Central memory CD8-positive, alpha-beta T cell (primary cell): ENCODE measurements at regions not wholly inside any gene's neighbourhood (a gene's known extent, or its start where the extent isn't known, plus 50 kb on each side); places are given as distances from the start of the nearest gene placed in this dataset.
"Not testable (repeated sequence)": the region's sequence is repeated elsewhere in the genome, so short reads cannot be mapped to it uniquely, and the experiment has no call there.

Experiments
- ATAC-seq: fragments of 150-1000 bp; cut with Tn5 transposase; replicated peaks from 2 replicates; pipeline ENCODE4 v1.10.0; 2022; ENCODE audit warnings: mild to moderate bottlenecking, moderate FRiP score, moderate number of reproducible peaks; ENCODE audit not compliant: poor library complexity, severe bottlenecking; ENCODE audit errors: extremely low read depth
- DNase-seq, 2 donors: peaks; one replicate each; pipeline ENCODE4 v3.0.0; 2021; ENCODE audit warnings: low spot score in 2 of 2
- H3K27ac Mint-ChIP-seq: one replicate; pipeline ENCODE4 v1.8.0; 2022; ENCODE audit warnings: low read depth, mild to moderate bottlenecking, moderate library complexity, mixed read lengths
- H3K27me3 Mint-ChIP-seq: one replicate; pipeline ENCODE4 v1.8.0; 2022; ENCODE audit warnings: mixed read lengths
- H3K36me3 Mint-ChIP-seq: one replicate; pipeline ENCODE4 v1.8.0; 2022; ENCODE audit warnings: mild to moderate bottlenecking, moderate library complexity, mixed read lengths; ENCODE audit not compliant: insufficient read depth
- H3K4me1 Mint-ChIP-seq: one replicate; pipeline ENCODE4 v1.8.0; 2022; ENCODE audit warnings: mixed read lengths
- H3K4me3 Mint-ChIP-seq: one replicate; pipeline ENCODE4 v1.8.0; 2022; ENCODE audit warnings: mild to moderate bottlenecking, moderate library complexity, mixed read lengths
- H3K9me3 Mint-ChIP-seq: one replicate; pipeline ENCODE4 v1.8.0; 2022; ENCODE audit warnings: mixed read lengths

DNA sequence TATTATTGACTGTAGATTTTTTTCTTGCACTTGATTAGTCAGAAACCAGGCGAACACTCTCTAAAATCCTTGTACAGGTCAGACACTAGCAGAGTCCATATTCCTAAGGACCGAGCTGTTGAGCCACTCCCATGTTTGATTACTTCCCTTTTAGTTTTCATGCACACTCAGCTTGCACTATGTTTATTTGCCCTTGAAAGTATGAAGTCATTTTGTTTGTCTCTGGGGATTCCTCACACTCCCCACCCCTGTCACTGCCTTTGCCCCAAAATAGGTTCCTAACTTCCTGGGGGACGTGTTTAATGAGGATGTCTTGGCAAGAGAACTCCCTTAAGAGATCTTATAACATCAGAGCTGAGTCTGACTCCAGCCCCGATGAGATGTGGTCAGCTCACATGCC is 182.1 kb downstream of the EVX1 start:
- no peaks in the 10 kb centered on the region for H3K36me3 Mint-ChIP-seq
- ATAC-seq: no peak
- H3K27me3 Mint-ChIP-seq: peaks cover 33% of the 10 kb centered on the region
- H3K9me3 Mint-ChIP-seq: no peaks in the 10 kb centered on the region
- H3K27ac Mint-ChIP-seq: no peak overlapping the region
- no peak for DNase-seq
- H3K4me1 Mint-ChIP-seq: no peaks in the 10 kb centered on the region
- no peak overlapping the region for H3K4me3 Mint-ChIP-seq

DNA sequence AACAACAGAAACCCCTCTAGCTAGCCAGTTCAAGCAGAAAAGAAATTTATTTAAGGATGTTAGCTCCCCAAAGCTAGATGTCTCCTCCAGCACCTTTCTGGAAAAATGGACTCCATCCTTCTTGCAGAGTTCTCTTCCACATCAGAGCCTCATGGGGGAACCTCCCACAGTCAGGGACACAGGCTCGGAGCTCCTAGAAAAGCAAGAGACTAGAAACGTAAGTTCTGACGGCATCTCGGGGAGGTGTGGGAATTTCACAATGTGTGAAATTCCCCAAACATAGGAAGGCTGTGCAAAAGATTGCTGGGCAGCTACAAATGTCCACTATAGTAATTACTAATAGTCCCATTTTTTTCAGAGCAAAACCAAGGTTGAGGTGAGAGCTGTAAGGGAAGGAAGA is 184.8 kb downstream of the EVX1 start:
- Mint-ChIP-seq H3K27ac (no peak overlapping the region), H3K9me3 (no peaks in the 10 kb centered on the region), H3K27me3 (peaks cover 49% of the 10 kb centered on the region), H3K36me3 (no peaks in the 10 kb centered on the region), H3K4me3 (no peak overlapping the region), H3K4me1 (no peaks in the 10 kb centered on the region)
- DNase-seq: no peak
- ATAC-seq: no peak

DNA sequence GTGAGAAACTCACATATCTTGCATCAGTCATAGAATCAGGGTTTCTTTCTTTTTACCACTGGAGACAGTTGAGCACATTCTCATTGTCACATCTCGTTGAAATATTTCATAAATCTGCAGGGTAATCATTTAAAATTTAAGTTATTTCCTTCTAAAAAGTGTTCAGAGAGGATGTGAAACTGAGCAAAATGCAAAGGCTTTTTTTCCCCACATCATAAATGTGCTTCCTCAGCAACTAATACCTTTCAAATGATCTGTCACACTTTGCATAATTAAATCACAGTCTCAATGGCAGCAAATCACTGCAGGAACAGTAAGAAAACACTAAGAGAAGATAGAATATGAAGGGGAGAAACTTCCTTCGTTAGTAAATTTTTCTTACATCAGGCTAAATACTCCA is 187.5 kb downstream of the EVX1 start:
- H3K36me3 Mint-ChIP-seq: no peaks in the 10 kb centered on the region
- H3K27me3 Mint-ChIP-seq: peaks cover 46% of the 10 kb centered on the region
- H3K27ac Mint-ChIP-seq: no peak overlapping the region
- H3K4me3 Mint-ChIP-seq: no peak overlapping the region
- DNase-seq (no peak), ATAC-seq (no peak)
- no peaks in the 10 kb centered on the region for H3K4me1 Mint-ChIP-seq
- no peaks in the 10 kb centered on the region for H3K9me3 Mint-ChIP-seq

DNA sequence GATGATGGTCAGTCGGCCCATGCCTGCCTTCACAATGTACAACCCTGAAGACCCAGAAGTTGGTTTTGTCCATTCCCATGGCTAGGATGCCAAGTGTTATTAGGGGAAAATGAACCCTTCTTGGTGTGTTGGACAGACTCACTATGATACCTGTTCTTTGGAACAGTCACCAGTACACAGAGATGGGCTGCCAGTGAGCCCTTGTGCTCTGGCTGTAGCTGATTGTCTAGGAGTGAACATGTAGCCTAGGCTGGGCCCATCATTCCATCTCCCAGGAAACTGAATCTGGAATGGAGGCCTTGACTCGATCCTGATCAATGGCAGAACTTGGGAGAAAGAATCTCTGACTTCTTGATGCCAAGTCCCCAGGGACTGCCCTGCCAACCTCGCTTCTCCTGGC is 188.9 kb downstream of the EVX1 start:
- ATAC-seq: no peak

DNA sequence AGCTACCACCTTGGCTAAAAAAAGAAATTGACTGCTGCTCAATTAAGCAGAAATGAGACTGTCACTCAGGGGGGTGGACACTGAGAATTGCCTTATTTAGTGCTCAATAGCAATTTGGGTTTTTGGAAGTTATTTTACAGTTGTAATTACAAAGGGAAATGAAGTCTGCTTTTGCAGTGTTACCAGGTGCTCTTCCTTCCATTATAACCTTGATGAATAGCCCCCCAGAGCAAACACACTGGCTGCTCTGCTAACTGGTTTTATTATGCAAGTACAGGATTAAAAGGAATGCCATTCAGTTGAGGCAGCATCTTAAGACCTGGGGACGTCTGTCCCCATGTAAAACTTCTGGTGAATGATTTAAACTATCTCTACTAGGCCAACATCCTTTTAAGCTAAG is 191.0 kb downstream of the EVX1 start:
- DNase-seq: no peak
- Mint-ChIP-seq H3K36me3 (peaks cover 2% of the 10 kb centered on the region), H3K27me3 (peaks cover 57% of the 10 kb centered on the region), H3K4me3 (no peak overlapping the region), H3K27ac (no peak overlapping the region), H3K4me1 (no peaks in the 10 kb centered on the region), H3K9me3 (no peaks in the 10 kb centered on the region)
- no peak for ATAC-seq

More for the DNA sequence above, 188.9 kb downstream of the EVX1 start:
- no peak for DNase-seq
- Mint-ChIP-seq H3K27ac (no peak overlapping the region), H3K4me3 (no peak overlapping the region), H3K27me3 (peaks cover 47% of the 10 kb centered on the region), H3K9me3 (no peaks in the 10 kb centered on the region), H3K4me1 (no peaks in the 10 kb centered on the region), H3K36me3 (no peaks in the 10 kb centered on the region)

DNA sequence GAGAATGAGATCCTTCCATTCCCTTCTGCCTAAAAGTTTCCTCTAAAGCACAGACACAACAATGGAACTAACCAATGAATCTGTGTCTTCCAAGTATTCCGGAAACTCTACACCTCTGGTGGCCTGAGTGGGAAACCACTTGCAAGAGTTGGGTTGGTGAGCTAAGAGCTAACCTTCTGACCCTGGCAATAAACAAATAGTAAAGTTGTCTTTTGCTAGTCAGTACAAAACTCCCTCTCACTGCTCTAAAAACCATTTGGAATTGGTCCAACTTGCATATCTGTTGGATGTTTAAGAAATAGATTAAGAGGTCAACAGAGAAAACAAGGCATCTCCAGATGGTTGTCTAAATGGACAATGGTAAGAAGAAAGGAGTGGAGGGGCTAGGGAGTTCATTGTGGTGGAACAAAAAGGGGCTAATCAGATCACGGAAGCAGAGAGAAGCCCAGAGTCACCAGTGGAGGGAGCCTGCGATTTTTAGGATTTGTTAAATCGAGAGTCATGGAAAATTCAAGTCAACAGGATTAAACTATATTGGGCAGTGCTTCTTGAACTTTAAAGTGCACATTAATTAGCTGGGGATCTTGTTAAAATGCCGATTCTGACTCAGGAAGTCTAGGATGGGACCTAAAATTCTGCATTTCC is 192.3 kb downstream of the EVX1 start:
- no peak overlapping the region for H3K27ac Mint-ChIP-seq
- peaks cover 66% of the 10 kb centered on the region for H3K27me3 Mint-ChIP-seq
- DNase-seq (no peak), ATAC-seq (no peak)
- H3K36me3 Mint-ChIP-seq: peaks cover 2% of the 10 kb centered on the region
- H3K4me3 Mint-ChIP-seq: no peak overlapping the region
- H3K4me1 Mint-ChIP-seq: no peaks in the 10 kb centered on the region
- no peaks in the 10 kb centered on the region for H3K9me3 Mint-ChIP-seq

DNA sequence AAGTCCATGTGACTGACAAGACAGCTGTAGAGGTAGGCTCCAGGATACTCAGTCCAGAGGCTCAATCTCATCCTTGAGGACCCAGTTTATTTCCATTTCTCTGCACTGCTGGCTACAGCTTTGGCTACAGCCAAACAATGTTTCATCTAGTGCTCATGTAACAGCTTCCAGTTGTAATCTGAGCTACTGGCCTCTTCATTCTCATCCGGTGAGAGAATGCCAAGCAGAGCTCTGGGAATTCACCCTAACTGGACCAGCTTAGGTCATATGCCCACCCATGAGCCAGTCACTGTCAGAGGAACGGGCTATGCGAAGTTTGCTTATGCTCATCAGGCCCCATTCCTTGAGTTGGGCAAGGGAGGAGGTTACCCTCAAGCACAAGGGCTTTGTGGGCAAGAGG is 192.9 kb downstream of the EVX1 start:
- ATAC-seq: no peak
- peaks cover 2% of the 10 kb centered on the region for H3K36me3 Mint-ChIP-seq
- H3K27me3 Mint-ChIP-seq: peaks cover 66% of the 10 kb centered on the region
- H3K27ac Mint-ChIP-seq: no peak overlapping the region
- H3K4me3 Mint-ChIP-seq: no peak overlapping the region
- H3K4me1 Mint-ChIP-seq: no peaks in the 10 kb centered on the region
- no peak for DNase-seq
- H3K9me3 Mint-ChIP-seq: no peaks in the 10 kb centered on the region

DNA sequence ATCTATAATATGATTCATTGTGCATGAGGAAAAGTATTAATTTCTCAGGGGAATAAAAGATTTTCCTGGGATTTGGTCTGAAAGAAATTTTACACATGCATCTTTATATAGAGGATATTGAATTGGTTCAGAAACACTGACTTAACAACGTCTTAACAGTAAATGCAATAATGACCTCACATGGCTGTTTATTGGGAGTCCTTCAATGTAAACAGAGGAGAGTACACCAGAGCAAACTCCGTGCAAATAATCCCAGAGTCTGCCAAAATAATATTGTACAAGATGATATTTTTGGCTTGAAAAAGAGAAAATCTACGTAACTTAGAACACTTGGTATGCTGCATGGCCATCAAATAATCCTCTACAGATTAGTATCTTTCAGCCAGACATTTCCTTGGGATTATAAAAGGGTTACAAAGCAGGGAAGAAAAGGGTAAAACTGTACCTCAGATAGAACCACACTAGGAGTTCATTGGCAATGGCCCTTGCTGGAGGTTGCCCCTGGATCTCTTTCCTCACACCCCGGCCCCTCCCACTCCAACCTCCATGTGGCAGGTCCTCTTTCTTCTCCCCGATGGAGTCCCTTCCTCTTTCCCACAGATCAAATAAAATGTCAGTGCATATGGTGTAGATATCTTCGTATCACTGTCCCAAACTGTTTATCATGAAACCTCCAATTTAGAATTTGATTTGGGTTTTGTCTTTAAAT is 196.4 kb downstream of the EVX1 start:
- no peak for ATAC-seq
- no peak overlapping the region for H3K27ac Mint-ChIP-seq
- H3K27me3 Mint-ChIP-seq: peaks cover 63% of the 10 kb centered on the region
- H3K36me3 Mint-ChIP-seq: peaks cover 2% of the 10 kb centered on the region
- no peaks in the 10 kb centered on the region for H3K9me3 Mint-ChIP-seq
- H3K4me3 Mint-ChIP-seq: no peak overlapping the region
- H3K4me1 Mint-ChIP-seq: no peaks in the 10 kb centered on the region
- no peak for DNase-seq

DNA sequence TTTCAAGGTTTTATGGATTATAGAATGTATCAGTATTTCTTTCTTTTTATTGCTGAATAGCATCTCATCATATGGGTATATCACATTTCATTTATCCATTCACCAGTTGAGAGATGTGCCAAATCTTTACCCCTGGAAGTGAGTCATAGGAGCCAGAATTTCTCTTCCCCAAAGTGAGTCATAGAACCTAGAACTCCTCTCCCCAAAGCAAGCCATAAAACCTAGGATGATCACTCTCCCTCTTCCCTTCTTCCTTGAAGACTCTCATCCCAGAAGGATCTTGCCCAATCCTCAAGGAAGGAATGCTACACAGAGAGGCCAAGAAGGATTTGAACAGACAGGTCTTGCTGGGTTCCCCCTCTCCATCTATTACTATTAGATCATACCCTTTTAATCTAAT is 199.9 kb downstream of the EVX1 start:
- H3K27me3 Mint-ChIP-seq: peaks cover 52% of the 10 kb centered on the region
- H3K36me3 Mint-ChIP-seq: peaks cover 2% of the 10 kb centered on the region
- ATAC-seq (no peak), DNase-seq (no peak)
- no peaks in the 10 kb centered on the region for H3K9me3 Mint-ChIP-seq
- H3K27ac Mint-ChIP-seq: no peak overlapping the region
- H3K4me1 Mint-ChIP-seq: no peaks in the 10 kb centered on the region
- H3K4me3 Mint-ChIP-seq: no peak overlapping the region

DNA sequence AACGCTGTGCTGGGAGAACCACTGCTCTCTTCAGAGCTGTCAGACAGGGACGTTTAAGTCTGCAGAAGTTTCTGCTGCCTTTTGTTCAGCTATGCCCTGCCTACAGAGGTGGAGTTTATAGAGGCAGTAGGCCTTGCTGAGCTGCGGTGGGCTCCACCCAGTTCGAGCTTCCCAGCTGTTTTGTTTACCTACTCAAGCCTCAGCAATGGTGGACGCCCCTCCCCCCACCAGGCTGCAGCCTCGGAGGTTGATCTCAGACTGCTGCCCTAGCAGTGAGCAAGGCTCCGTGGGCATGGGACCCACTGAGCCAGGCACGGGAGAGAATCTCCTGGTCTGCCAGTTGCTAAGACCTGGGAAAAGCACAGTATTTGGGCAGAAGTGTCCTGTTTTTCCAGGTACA is 206.4 kb downstream of the EVX1 start:
- H3K27me3 Mint-ChIP-seq: peaks cover 58% of the 10 kb centered on the region
- not testable (repeated sequence) for H3K27ac Mint-ChIP-seq

DNA sequence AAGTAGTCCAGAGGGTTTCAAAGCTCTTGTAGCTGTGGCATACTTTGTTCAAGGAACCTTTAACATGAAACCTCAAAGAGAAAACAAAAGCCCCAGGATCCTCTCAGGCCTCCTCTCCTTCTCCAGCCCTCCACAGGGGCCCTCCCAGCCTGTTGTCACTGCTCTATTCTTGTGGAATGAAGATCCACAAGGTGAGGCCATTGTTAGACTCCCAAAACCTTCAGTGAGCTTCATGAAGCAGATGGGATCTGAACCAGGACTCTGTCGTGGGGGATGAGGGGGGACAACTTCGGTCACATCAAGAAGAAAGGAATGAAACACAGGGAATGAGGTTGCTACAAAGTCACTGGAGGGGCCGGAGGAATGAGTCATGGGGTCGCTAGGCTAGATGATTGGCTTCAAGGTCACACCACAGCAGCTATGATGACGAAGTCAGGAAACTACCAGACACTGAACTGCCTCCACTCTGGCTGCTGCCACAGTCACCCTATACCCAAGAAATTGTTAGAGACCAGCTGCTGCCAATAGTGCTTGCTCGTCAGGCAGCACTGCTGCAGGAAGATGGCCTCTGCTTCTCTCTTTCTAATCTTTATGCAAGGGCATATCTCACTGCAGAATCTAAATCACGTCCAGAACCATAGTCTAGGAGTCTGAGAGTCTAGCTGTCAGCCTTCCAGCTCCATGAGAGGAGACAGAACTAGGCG is 208.8 kb downstream of the HIBADH start:
- Mint-ChIP-seq H3K4me3 (no peak overlapping the region), H3K27ac (no peak overlapping the region), H3K36me3 (no peaks in the 10 kb centered on the region), H3K9me3 (no peaks in the 10 kb centered on the region), H3K27me3 (peaks cover 52% of the 10 kb centered on the region), H3K4me1 (no peaks in the 10 kb centered on the region)
- DNase-seq: no peak
- no peak for ATAC-seq

More for the DNA sequence above, 206.4 kb downstream of the EVX1 start:
- not testable (repeated sequence) for DNase-seq, H3K4me1 Mint-ChIP-seq, H3K4me3 Mint-ChIP-seq, H3K9me3 Mint-ChIP-seq, H3K36me3 Mint-ChIP-seq, ATAC-seq

DNA sequence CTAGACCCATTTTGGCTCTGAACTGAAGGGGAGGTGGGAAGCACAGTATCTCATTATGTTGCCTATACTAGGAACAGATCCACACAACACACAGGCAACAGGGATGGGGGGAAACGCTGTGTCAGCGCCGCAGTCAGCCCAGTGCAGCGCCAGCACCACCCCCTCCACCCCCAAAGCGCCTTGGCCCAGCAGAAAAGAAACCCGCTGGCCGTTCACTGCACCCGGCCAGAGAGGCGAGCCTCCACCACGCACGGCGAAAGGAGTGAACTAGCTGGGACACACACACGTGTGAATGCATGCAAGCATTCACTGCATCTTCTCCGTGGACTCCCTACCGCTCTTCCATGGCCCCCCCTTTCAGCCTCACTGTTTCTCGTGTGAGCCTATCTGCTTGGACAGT is 205.6 kb downstream of the HIBADH start:
- H3K27me3 Mint-ChIP-seq: peaks cover 46% of the 10 kb centered on the region
- not testable (repeated sequence) for H3K4me3 Mint-ChIP-seq, H3K36me3 Mint-ChIP-seq, H3K27ac Mint-ChIP-seq, H3K4me1 Mint-ChIP-seq, H3K9me3 Mint-ChIP-seq, DNase-seq, ATAC-seq
